Activated CD4-positive, alpha-beta T cell treated with anti-CD3 and anti-CD28 coated beads for 48 hours (primary cell): ENCODE measurements at regions not wholly inside any gene's neighbourhood (a gene's known extent, or its start where the extent isn't known, plus 50 kb on each side); places are given as distances from the start of the nearest gene placed in this dataset.
"Not testable (repeated sequence)": the region's sequence is repeated elsewhere in the genome, so short reads cannot be mapped to it uniquely, and the experiment has no call there.

Source experiments
- DNase-seq: peaks from one replicate; pipeline ENCODE4 v3.0.0-alpha.2; 2020

GRCh38 chr17:79560527-79560926 is 50.3 kb downstream of the RBFOX3 start:
- DNase-seq, result no peak

- DNase-seq, result no peak
Measured at GRCh38 chr17:79559111-79559887, 51.6 kb downstream of the RBFOX3 start.

- DNase-seq, result no peak
Measured at GRCh38 chr17:79558091-79558900, 52.6 kb downstream of the RBFOX3 start.

- DNase-seq, result no peak
Measured at GRCh38 chr17:79557276-79558090, 53.4 kb downstream of the RBFOX3 start.

- DNase-seq, result no peak
Measured at GRCh38 chr17:79556271-79556670, 54.6 kb downstream of the RBFOX3 start.

- DNase-seq, result no peak
Measured at GRCh38 chr17:79555543-79555942, 55.3 kb downstream of the RBFOX3 start.

GRCh38 chr17:79554346-79554745 is 56.5 kb downstream of the RBFOX3 start:
- DNase-seq, result not testable (repeated sequence)

- DNase-seq, result no peak
Measured at GRCh38 chr17:79552824-79553223, 58.0 kb downstream of the RBFOX3 start.

- DNase-seq, result no peak
Measured at GRCh38 chr17:79552405-79552804, 58.4 kb downstream of the RBFOX3 start.

GRCh38 chr17:79549141-79549915 is 61.5 kb downstream of the RBFOX3 start:
- DNase-seq, result no peak

GRCh38 chr17:79548116-79548515 is 62.7 kb downstream of the RBFOX3 start:
- no peak for DNase-seq

- DNase-seq, result no peak
Measured at GRCh38 chr17:79547586-79547985, 63.3 kb downstream of the RBFOX3 start.

GRCh38 chr17:79547171-79547570 is 63.7 kb downstream of the RBFOX3 start:
- not testable (repeated sequence) for DNase-seq

- DNase-seq, result no peak
Measured at GRCh38 chr17:79546386-79546785, 64.5 kb downstream of the RBFOX3 start.

GRCh38 chr17:79545251-79546005 is 65.4 kb downstream of the RBFOX3 start:
- DNase-seq, result no peak

GRCh38 chr17:79544142-79544914 is 66.5 kb downstream of the RBFOX3 start:
- no peak for DNase-seq

- DNase-seq, result no peak
Measured at GRCh38 chr17:79543531-79543930, 67.3 kb downstream of the RBFOX3 start.

- DNase-seq, result no peak
Measured at GRCh38 chr17:79542718-79543117, 68.1 kb downstream of the RBFOX3 start.

- DNase-seq, result no peak
Measured at GRCh38 chr17:79541056-79541850, 69.6 kb downstream of the RBFOX3 start.
